Sigmoid colon (tissue), 6 donors: ENCODE measurements at regions not wholly inside any gene's neighbourhood (a gene's known extent, or its start where the extent isn't known, plus 50 kb on each side); places are given as distances from the start of the nearest gene placed in this dataset.

Experiments
- DNase-seq: peaks from one replicate; pipeline ENCODE4 v3.0.0-alpha.2; 2019
- H3K27ac ChIP-seq, 4 donors: fragments of 200-600 bp; sonication (generic); one replicate each; pipeline ENCODE4 v1.5.1; 2016 to 2019; ENCODE audit warnings: mild to moderate bottlenecking in 1 of 4
- H3K27me3 ChIP-seq, 3 donors: fragments of 200-600 bp; sonication (generic); one replicate each; pipeline ENCODE4 v1.5.1; 2019; ENCODE audit warnings: mild to moderate bottlenecking in 1 of 3
- H3K36me3 ChIP-seq, 4 donors: fragments of 200-600 bp; sonication (generic); one replicate each; pipeline ENCODE4 v1.5.1; 2016 to 2019
- H3K4me1 ChIP-seq, 4 donors: fragments of 200-600 bp; sonication (generic); one replicate each; pipeline ENCODE4 v1.5.1; 2017 to 2019
- H3K4me3 ChIP-seq, 4 donors: fragments of 200-600 bp; sonication (generic); one replicate each; pipeline ENCODE4 v1.5.1; 2017 to 2019; ENCODE audit warnings: mild to moderate bottlenecking in 2 of 4, moderate library complexity in 1 of 4
- H3K9me3 ChIP-seq, 4 donors: fragments of 200-600 bp in 3 of 4; sonication (generic) in 3 of 4; one replicate each; pipeline versions ENCODE4 v1.5.1 to v1.6.1; 2013 to 2019
- EP300 ChIP-seq, 4 donors: sonication (generic); formaldehyde crosslinking; IDR thresholded peaks; one replicate each; pipeline ENCODE4 v1.6.1; 2017; ENCODE audit warnings: antibody characterized with exemption in 4 of 4
- POLR2A ChIP-seq, 2 donors: fragments of 450-650 bp; IDR thresholded peaks; one replicate each; pipeline ENCODE4 v1.6.1; 2016; ENCODE audit warnings: antibody characterized with exemption in 2 of 2, mild to moderate bottlenecking in 2 of 2, moderate library complexity in 2 of 2
- POLR2AphosphoS5 ChIP-seq, 4 donors: sonication (generic); formaldehyde crosslinking; IDR thresholded peaks; one replicate each; pipeline ENCODE4 v1.6.1; 2017; ENCODE audit warnings: antibody characterized with exemption in 4 of 4
- WGBS, 2 donors: extraction: QIAGEN DNeasy Blood & Tissue Kit; methylation state at CpG; one replicate each; pipeline ENCODE4 v1.1.7; 2013; 5-methylcytosine and 5-hydroxymethylcytosine counted together
- intact Hi-C: fragments of 100-400 bp; cut with DNase I; formaldehyde crosslinking; loops from one replicate; pipeline ENCODE4 v1.15.1; 2023
- TF ChIP-seq, protein P1 (sequence below), 4 experiments: fragments of 450-650 bp in 3 of 4; fragments of 200-600 bp in 1 of 4; IDR thresholded peaks; one replicate each; pipeline ENCODE4 v1.5.1; 2016 to 2019; ENCODE audit warnings: antibody characterized with exemption in 4 of 4, mild to moderate bottlenecking in 3 of 4, moderate library complexity in 2 of 4
- donor health status: healthy with polysubstance abuse.
- donor health status: healthy.

DNA sequence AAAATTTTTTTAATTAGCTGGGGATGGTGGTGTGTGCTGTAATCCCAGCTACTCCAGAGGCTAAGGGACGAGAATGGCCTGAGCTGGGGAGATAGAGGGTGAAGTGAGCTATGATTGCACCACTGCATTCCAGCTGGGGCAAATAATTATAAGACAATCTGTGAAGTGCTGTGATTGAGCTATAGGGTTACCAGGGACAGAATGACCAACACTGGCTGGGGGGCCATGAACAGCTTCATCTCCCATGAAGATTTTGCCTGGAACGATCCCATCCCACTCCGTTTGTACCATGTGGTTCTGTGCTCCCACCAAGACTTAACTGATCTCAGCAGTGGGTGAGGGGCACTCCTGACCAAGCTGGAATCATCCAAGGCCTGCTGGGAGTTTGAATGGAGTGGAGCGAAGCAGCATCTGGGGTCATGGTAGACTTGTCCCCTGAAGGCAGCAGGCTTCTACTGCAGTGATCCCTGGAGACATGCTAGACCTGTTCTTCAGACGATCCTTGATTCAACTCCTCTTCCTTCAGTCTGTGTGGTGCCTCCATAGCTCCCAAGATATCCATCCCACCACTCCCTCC is 53.6 kb upstream of the CTPS1 start:
- 86 to 92% methylated on average over 5 of the region's 5 CpGs for WGBS, 2 donors
- Histone ChIP-seq H3K27ac (no peak overlapping the region), H3K36me3 (no peaks in the 10 kb centered on the region), H3K4me3 (no peak overlapping the region), H3K9me3 (no peaks in the 10 kb centered on the region), H3K27me3 (no peaks in the 10 kb centered on the region), H3K4me1 (peaks cover 0 to 5% (median 0%) of the 10 kb centered on the region in 4 donors)
- TF ChIP-seq EP300 (IDR thresholded peaks at IDR 0.05) (no peak), POLR2AphosphoS5 (IDR thresholded peaks at IDR 0.05) (no peak), POLR2A (IDR thresholded peaks at IDR 0.05) (no peak)
- TF ChIP-seq, protein P1, sequence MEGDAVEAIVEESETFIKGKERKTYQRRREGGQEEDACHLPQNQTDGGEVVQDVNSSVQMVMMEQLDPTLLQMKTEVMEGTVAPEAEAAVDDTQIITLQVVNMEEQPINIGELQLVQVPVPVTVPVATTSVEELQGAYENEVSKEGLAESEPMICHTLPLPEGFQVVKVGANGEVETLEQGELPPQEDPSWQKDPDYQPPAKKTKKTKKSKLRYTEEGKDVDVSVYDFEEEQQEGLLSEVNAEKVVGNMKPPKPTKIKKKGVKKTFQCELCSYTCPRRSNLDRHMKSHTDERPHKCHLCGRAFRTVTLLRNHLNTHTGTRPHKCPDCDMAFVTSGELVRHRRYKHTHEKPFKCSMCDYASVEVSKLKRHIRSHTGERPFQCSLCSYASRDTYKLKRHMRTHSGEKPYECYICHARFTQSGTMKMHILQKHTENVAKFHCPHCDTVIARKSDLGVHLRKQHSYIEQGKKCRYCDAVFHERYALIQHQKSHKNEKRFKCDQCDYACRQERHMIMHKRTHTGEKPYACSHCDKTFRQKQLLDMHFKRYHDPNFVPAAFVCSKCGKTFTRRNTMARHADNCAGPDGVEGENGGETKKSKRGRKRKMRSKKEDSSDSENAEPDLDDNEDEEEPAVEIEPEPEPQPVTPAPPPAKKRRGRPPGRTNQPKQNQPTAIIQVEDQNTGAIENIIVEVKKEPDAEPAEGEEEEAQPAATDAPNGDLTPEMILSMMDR (IDR thresholded peaks at IDR 0.05) = no peak
- DNase-seq = peak; percentile 28
- intact Hi-C loops = no loop called here

DNA sequence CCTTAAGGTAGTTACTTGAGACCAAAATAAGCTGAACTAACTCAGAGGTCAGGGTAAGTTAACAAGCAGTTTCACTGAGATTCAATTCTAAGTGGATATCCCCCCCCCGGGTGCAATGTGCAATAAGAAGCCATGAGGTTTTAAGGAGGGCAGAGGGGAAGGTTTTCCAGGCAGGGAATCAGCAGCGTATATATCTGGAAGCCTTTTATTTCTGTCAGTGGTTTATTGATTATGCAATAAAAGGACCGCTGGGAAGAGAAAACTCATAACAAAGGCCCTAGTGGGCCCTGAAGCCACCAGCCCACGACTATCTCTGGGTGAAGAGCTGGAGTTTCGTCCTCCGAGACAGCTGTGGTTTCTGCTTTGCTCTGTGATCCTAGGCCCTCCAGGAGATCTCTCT is 53.1 kb upstream of the CTPS1 start:
- H3K36me3 ChIP-seq = no peaks in the 10 kb centered on the region
- no peak overlapping the region for H3K4me3 ChIP-seq
- H3K9me3 ChIP-seq = no peaks in the 10 kb centered on the region
- no peak overlapping the region for H3K27ac ChIP-seq
- peaks cover 0 to 5% (median 0%) of the 10 kb centered on the region in 4 donors for H3K4me1 ChIP-seq
- TF ChIP-seq, protein P1 (IDR thresholded peaks at IDR 0.05) = no peak
- TF ChIP-seq POLR2AphosphoS5 (IDR thresholded peaks at IDR 0.05) = no peak
- no peak for TF ChIP-seq POLR2A (IDR thresholded peaks at IDR 0.05)
- TF ChIP-seq EP300 (IDR thresholded peaks at IDR 0.05) = no peak
- no peaks in the 10 kb centered on the region for H3K27me3 ChIP-seq
- intact Hi-C loops = no loop called here
- DNase-seq = peak; percentile 9
- WGBS, 2 donors = 78 to 80% methylated on average over 6 of the region's 6 CpGs

DNA sequence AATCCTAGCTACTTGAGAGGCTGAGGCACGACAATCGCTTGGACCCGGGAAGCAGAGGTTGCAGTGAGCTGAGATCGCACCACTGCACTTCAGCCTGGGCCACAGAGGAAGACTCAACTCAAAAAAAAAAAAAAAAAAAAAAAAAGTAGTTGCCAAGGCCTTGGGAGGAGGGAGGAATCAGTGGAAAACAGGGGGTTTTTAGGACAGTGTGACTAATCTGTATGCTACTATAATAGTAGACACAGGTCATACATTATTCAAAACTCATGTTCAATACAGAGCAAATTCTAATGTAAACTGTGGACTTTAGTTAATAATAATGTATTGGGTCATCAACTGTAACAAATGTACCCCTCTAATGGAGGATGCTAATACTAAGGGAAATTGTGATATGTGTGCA is 51.7 kb upstream of the CTPS1 start:
- peaks cover 0 to 5% (median 0%) of the 10 kb centered on the region in 4 donors for H3K4me1 ChIP-seq
- no peak overlapping the region for H3K4me3 ChIP-seq
- DNase-seq = no peak
- no peak overlapping the region for H3K27ac ChIP-seq
- intact Hi-C loops = no loop called here
- TF ChIP-seq POLR2A (IDR thresholded peaks at IDR 0.05) (no peak), EP300 (IDR thresholded peaks at IDR 0.05) (no peak), POLR2AphosphoS5 (IDR thresholded peaks at IDR 0.05) (no peak)
- TF ChIP-seq, protein P1 (IDR thresholded peaks at IDR 0.05) = no peak
- H3K9me3 ChIP-seq = no peaks in the 10 kb centered on the region
- 92 to 98% methylated on average over 4 of the region's 4 CpGs for WGBS, 2 donors
- H3K36me3 ChIP-seq = no peaks in the 10 kb centered on the region
- no peaks in the 10 kb centered on the region for H3K27me3 ChIP-seq

DNA sequence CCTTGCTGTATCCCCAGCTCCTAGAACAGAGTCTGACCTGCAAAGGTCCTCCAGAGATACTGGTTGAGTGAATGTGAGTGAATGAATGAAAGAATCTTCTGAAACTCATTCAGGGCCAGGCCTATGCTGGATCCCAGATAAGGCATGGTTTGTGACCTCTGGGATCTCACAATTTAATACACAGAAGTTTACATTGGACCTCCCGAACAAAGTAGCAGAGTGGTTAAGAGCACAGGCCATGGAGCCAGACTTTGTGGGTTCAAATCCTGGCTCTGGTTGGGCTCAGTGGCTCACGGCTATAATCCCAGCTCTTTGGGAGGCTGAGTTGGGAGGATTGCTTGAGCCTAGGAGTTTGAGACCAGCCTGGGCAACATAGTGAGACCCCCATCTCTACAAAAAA is 50.8 kb upstream of the CTPS1 start:
- TF ChIP-seq POLR2A (IDR thresholded peaks at IDR 0.05) (no peak), POLR2AphosphoS5 (IDR thresholded peaks at IDR 0.05) (no peak), EP300 (IDR thresholded peaks at IDR 0.05) (no peak)
- TF ChIP-seq, protein P1 (IDR thresholded peaks at IDR 0.05) = no peak
- DNase-seq = peak; percentile 8
- Histone ChIP-seq H3K36me3 (no peaks in the 10 kb centered on the region), H3K9me3 (no peaks in the 10 kb centered on the region), H3K4me3 (no peak overlapping the region), H3K4me1 (peaks cover 0 to 5% (median 0%) of the 10 kb centered on the region in 4 donors), H3K27ac (no peak overlapping the region), H3K27me3 (no peaks in the 10 kb centered on the region)
- 95 to 97% methylated on average over 2 of the region's 2 CpGs for WGBS, 2 donors
- intact Hi-C loops = no loop called here

DNA sequence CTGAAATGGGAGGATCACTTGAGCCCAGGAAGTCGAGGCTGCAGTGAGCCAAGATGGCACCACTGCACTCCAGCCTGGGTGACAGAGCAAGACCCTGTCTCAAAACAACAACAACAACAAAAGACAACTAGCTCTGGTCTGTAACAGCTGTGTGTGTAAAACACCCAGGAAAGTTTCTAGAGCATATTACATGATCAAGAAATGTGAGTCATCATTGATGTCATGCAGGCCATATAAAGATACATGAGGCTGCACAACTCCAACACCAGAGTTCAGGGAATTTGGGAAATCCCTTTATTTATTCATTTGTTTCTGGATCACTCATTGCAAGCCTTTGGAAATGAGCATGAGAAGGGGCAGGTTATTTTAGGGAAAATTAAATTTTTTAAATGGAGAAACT is 50.3 kb upstream of the CTPS1 start:
- H3K4me1 ChIP-seq = peaks cover 0 to 5% (median 0%) of the 10 kb centered on the region in 4 donors
- no peaks in the 10 kb centered on the region for H3K27me3 ChIP-seq
- H3K27ac ChIP-seq = no peak overlapping the region
- peak; percentile 13 for DNase-seq
- H3K9me3 ChIP-seq = no peaks in the 10 kb centered on the region
- WGBS, 2 donors = 80 to 89% methylated on average over 1 of the region's 1 CpG
- no peak overlapping the region for H3K4me3 ChIP-seq
- TF ChIP-seq, protein P1 (IDR thresholded peaks at IDR 0.05) = no peak
- TF ChIP-seq EP300 (IDR thresholded peaks at IDR 0.05) (no peak), POLR2AphosphoS5 (IDR thresholded peaks at IDR 0.05) (no peak), POLR2A (IDR thresholded peaks at IDR 0.05) (no peak)
- intact Hi-C loops = no loop called here
- H3K36me3 ChIP-seq = no peaks in the 10 kb centered on the region
